ENCODE measurements at regions not wholly inside any gene's neighbourhood (a gene's known extent, or its start where the extent isn't known, plus 50 kb on each side); places are given as distances from the start of the nearest gene placed in this dataset.

- no peak overlapping the region for H3K27ac Mint-ChIP-seq (ENCODE audit: unreplicated experiment)
- DNase-seq (ENCODE audit: low spot score) = no peak
- no peaks in the 10 kb centered on the region for H3K4me1 Mint-ChIP-seq (ENCODE audit: unreplicated experiment)
- H3K36me3 Mint-ChIP-seq (ENCODE audit: low read depth, unreplicated experiment) = no peaks in the 10 kb centered on the region
- no peak for TF ChIP-seq CTCF (IDR thresholded peaks at IDR 0.05; ENCODE audit: unreplicated experiment)
- no peaks in the 10 kb centered on the region for H3K27me3 Mint-ChIP-seq (ENCODE audit: unreplicated experiment)
- H3K4me3 Mint-ChIP-seq (ENCODE audit: unreplicated experiment) = no peak overlapping the region
- no peaks in the 10 kb centered on the region for H3K9me3 Mint-ChIP-seq (ENCODE audit: unreplicated experiment)
Measured at GRCh38 chr1:56068908-56069307, 510.5 kb downstream of the PLPP3 start.

GRCh38 chr1:56068210-56068609 is 511.2 kb downstream of the PLPP3 start:
- Mint-ChIP-seq H3K4me3 (ENCODE audit: unreplicated experiment) (no peak overlapping the region), H3K4me1 (ENCODE audit: unreplicated experiment) (no peaks in the 10 kb centered on the region), H3K27ac (ENCODE audit: unreplicated experiment) (no peak overlapping the region), H3K36me3 (ENCODE audit: low read depth, unreplicated experiment) (no peaks in the 10 kb centered on the region), H3K27me3 (ENCODE audit: unreplicated experiment) (no peaks in the 10 kb centered on the region), H3K9me3 (ENCODE audit: unreplicated experiment) (no peaks in the 10 kb centered on the region)
- TF ChIP-seq CTCF (IDR thresholded peaks at IDR 0.05; ENCODE audit: unreplicated experiment) = no peak
- DNase-seq (ENCODE audit: low spot score) = no peak

GRCh38 chr1:56065729-56066128 is 513.6 kb downstream of the PLPP3 start:
- no peak overlapping the region for H3K27ac Mint-ChIP-seq (ENCODE audit: unreplicated experiment)
- H3K36me3 Mint-ChIP-seq (ENCODE audit: low read depth, unreplicated experiment) = no peaks in the 10 kb centered on the region
- H3K4me3 Mint-ChIP-seq (ENCODE audit: unreplicated experiment) = no peak overlapping the region
- H3K9me3 Mint-ChIP-seq (ENCODE audit: unreplicated experiment) = no peaks in the 10 kb centered on the region
- H3K4me1 Mint-ChIP-seq (ENCODE audit: unreplicated experiment) = no peaks in the 10 kb centered on the region
- TF ChIP-seq CTCF (IDR thresholded peaks at IDR 0.05; ENCODE audit: unreplicated experiment) = no peak
- no peak for DNase-seq (ENCODE audit: low spot score)
- no peaks in the 10 kb centered on the region for H3K27me3 Mint-ChIP-seq (ENCODE audit: unreplicated experiment)

- H3K4me3 Mint-ChIP-seq (ENCODE audit: unreplicated experiment) = no peak overlapping the region
- H3K27me3 Mint-ChIP-seq (ENCODE audit: unreplicated experiment) = no peaks in the 10 kb centered on the region
- no peak overlapping the region for H3K27ac Mint-ChIP-seq (ENCODE audit: unreplicated experiment)
- H3K9me3 Mint-ChIP-seq (ENCODE audit: unreplicated experiment) = no peaks in the 10 kb centered on the region
- DNase-seq (ENCODE audit: low spot score) = no peak
- TF ChIP-seq CTCF (IDR thresholded peaks at IDR 0.05; ENCODE audit: unreplicated experiment) = no peak
- no peaks in the 10 kb centered on the region for H3K36me3 Mint-ChIP-seq (ENCODE audit: low read depth, unreplicated experiment)
- H3K4me1 Mint-ChIP-seq (ENCODE audit: unreplicated experiment) = no peaks in the 10 kb centered on the region
Measured at GRCh38 chr1:56064705-56065104, 514.7 kb downstream of the PLPP3 start.

- H3K36me3 Mint-ChIP-seq (ENCODE audit: low read depth, unreplicated experiment) = no peaks in the 10 kb centered on the region
- no peaks in the 10 kb centered on the region for H3K9me3 Mint-ChIP-seq (ENCODE audit: unreplicated experiment)
- no peaks in the 10 kb centered on the region for H3K27me3 Mint-ChIP-seq (ENCODE audit: unreplicated experiment)
- TF ChIP-seq CTCF (IDR thresholded peaks at IDR 0.05; ENCODE audit: unreplicated experiment) = no peak
- no peaks in the 10 kb centered on the region for H3K4me1 Mint-ChIP-seq (ENCODE audit: unreplicated experiment)
- no peak for DNase-seq (ENCODE audit: low spot score)
- H3K27ac Mint-ChIP-seq (ENCODE audit: unreplicated experiment) = no peak overlapping the region
- H3K4me3 Mint-ChIP-seq (ENCODE audit: unreplicated experiment) = no peak overlapping the region
Measured at GRCh38 chr1:56063461-56063860, 515.9 kb downstream of the PLPP3 start.

Data from endothelial cell (in vitro differentiated cells).